H9 (cell line): ENCODE measurements at regions not wholly inside any gene's neighbourhood (a gene's known extent, or its start where the extent isn't known, plus 50 kb on each side); places are given as distances from the start of the nearest gene placed in this dataset.

Experiments used
- DNase-seq: peaks from one replicate; pipeline ENCODE4 v3.0.0-alpha.2; 2017
- H2AFZ ChIP-seq: one replicate; pipeline ENCODE4 v1.6.1; 2013; ENCODE audit warnings: mild to moderate bottlenecking, low read length, control low read depth, moderate library complexity
- H2AK5ac ChIP-seq: 2 replicates; pipeline ENCODE4 v1.6.1; 2013; ENCODE audit warnings: low read length, control low read depth, mixed read lengths; ENCODE audit not compliant: insufficient read length
- H2BK120ac ChIP-seq: one replicate; pipeline ENCODE4 v1.6.1; 2013; ENCODE audit warnings: low read depth, mild to moderate bottlenecking, low read length, control low read depth, inconsistent platforms; ENCODE audit not compliant: poor library complexity, severe bottlenecking
- H2BK12ac ChIP-seq: 2 replicates; pipeline ENCODE4 v1.6.1; 2013; ENCODE audit warnings: low read length, control low read depth, mixed read lengths, low read depth; ENCODE audit not compliant: insufficient read length
- H2BK15ac ChIP-seq: 2 replicates; pipeline ENCODE4 v1.6.1; 2013; ENCODE audit warnings: low read depth, low read length, control low read depth
- H2BK20ac ChIP-seq: one replicate; pipeline ENCODE4 v1.6.1; 2013; ENCODE audit warnings: low read depth, mild to moderate bottlenecking, low read length, control low read depth, inconsistent platforms; ENCODE audit not compliant: poor library complexity, severe bottlenecking
- H2BK5ac ChIP-seq: 2 replicates; pipeline ENCODE4 v1.6.1; 2013; ENCODE audit warnings: low read length, control low read depth, mixed read lengths; ENCODE audit not compliant: insufficient read length
- H3K14ac ChIP-seq: 2 replicates; pipeline ENCODE4 v1.6.1; 2013; ENCODE audit warnings: low read length, control low read depth; ENCODE audit not compliant: insufficient read depth
- H3K18ac ChIP-seq: 2 replicates; pipeline ENCODE4 v1.6.1; 2013; ENCODE audit warnings: low read depth, mild to moderate bottlenecking, mixed read lengths, low read length, control low read depth; ENCODE audit not compliant: insufficient read length
- H3K23ac ChIP-seq: 2 replicates; pipeline ENCODE4 v1.6.1; 2013; ENCODE audit warnings: low read length, control low read depth, mixed read lengths, low read depth; ENCODE audit not compliant: insufficient read length
- H3K23me2 ChIP-seq: 2 replicates; pipeline ENCODE4 v1.6.1; 2013; ENCODE audit warnings: low read depth, mild to moderate bottlenecking, mixed read lengths, low read length, control low read depth; ENCODE audit not compliant: insufficient read length, poor library complexity, severe bottlenecking
- H3K27ac ChIP-seq: 2 replicates; pipeline ENCODE4 v1.5.1; 2013; ENCODE audit warnings: low read length, control low read depth, mixed read lengths, low read depth; ENCODE audit not compliant: insufficient read length
- H3K27me3 ChIP-seq: 2 replicates; pipeline ENCODE4 v1.6.1; 2013; ENCODE audit warnings: low read length, control low read depth, inconsistent platforms; ENCODE audit not compliant: insufficient read depth
- H3K4ac ChIP-seq: 2 replicates; pipeline ENCODE4 v1.6.1; 2013; ENCODE audit warnings: low read depth, mild to moderate bottlenecking, control low read depth, inconsistent platforms, low read length, moderate library complexity
- H3K4me1 ChIP-seq: 2 replicates; pipeline ENCODE4 v1.6.1; 2013; ENCODE audit warnings: low read length, control low read depth, inconsistent platforms; ENCODE audit not compliant: insufficient read depth
- H3K4me2 ChIP-seq: 2 replicates; pipeline ENCODE4 v1.6.1; 2013; ENCODE audit warnings: low read length, control low read depth, mixed read lengths; ENCODE audit not compliant: insufficient read length, insufficient read depth
- H3K56ac ChIP-seq: 2 replicates; pipeline ENCODE4 v1.6.1; 2013; ENCODE audit warnings: low read depth, mild to moderate bottlenecking, mixed read lengths, low read length, control low read depth; ENCODE audit not compliant: insufficient read length
- H3K79me1 ChIP-seq: 2 replicates; pipeline ENCODE4 v1.6.1; 2013; ENCODE audit warnings: low read depth, mild to moderate bottlenecking, moderate library complexity, low read length, control low read depth, inconsistent platforms; ENCODE audit not compliant: insufficient read depth, poor library complexity, severe bottlenecking
- H3K79me2 ChIP-seq: 2 replicates; pipeline ENCODE4 v1.6.1; 2013; ENCODE audit warnings: low read length, control low read depth, inconsistent platforms; ENCODE audit not compliant: insufficient read depth
- H3K9ac ChIP-seq: 2 replicates; pipeline ENCODE4 v1.6.1; 2013; ENCODE audit warnings: low read length, control low read depth, mixed read lengths; ENCODE audit not compliant: insufficient read length; ENCODE audit errors: extremely low read depth
- H3K9me3 ChIP-seq: one replicate; pipeline ENCODE4 v1.6.1; 2013; ENCODE audit warnings: low read depth, low read length, inconsistent platforms; ENCODE audit not compliant: control insufficient read depth
- H3T11ph ChIP-seq: one replicate; pipeline ENCODE4 v1.6.1; 2013; ENCODE audit warnings: mild to moderate bottlenecking, low read length, control low read depth, inconsistent platforms
- H4K20me1 ChIP-seq: one replicate; pipeline ENCODE4 v1.6.1; 2013; ENCODE audit not compliant: control insufficient read depth, insufficient read length, insufficient read depth
- H4K5ac ChIP-seq: 2 replicates; pipeline ENCODE4 v1.6.1; 2013; ENCODE audit warnings: low read depth, mild to moderate bottlenecking, mixed read lengths, low read length, control low read depth; ENCODE audit not compliant: insufficient read length
- H4K8ac ChIP-seq: replicated peaks from 2 replicates; pipeline ENCODE4 v1.6.1; 2013; ENCODE audit warnings: low read length, control low read depth, mixed read lengths, low read depth; ENCODE audit not compliant: insufficient read length
- H4K91ac ChIP-seq: 2 replicates; pipeline ENCODE4 v1.6.1; 2013; ENCODE audit warnings: low read depth, mild to moderate bottlenecking, moderate library complexity, mixed read lengths, low read length, control low read depth; ENCODE audit not compliant: insufficient read length
- H3K27ac Mint-ChIP-seq, 3 experiments: 2 replicates in 2 of 3; 3 replicates in 1 of 3; pipeline ENCODE4 v1.8.0; 2020 to 2021; ENCODE audit warnings: mixed read lengths in 3 of 3, mild to moderate bottlenecking in 1 of 3, moderate library complexity in 1 of 3
- H3K27me3 Mint-ChIP-seq: 2 replicates; pipeline ENCODE4 v1.8.0; 2021; ENCODE audit warnings: low read depth, mild to moderate bottlenecking, moderate library complexity, mixed read lengths
- H3K36me3 Mint-ChIP-seq, 3 experiments: 2 replicates in 2 of 3; 3 replicates in 1 of 3; pipeline ENCODE4 v1.8.0; 2020 to 2021; ENCODE audit warnings: low read depth in 3 of 3, mixed read lengths in 3 of 3; ENCODE audit not compliant: insufficient read depth in 1 of 3
- H3K4me1 Mint-ChIP-seq, 2 experiments: 2 replicates each; pipeline ENCODE4 v1.8.0; 2020; ENCODE audit warnings: mixed read lengths in 2 of 2
- H3K4me3 Mint-ChIP-seq, 2 experiments: 2 replicates in 1 of 2; 3 replicates in 1 of 2; pipeline ENCODE4 v1.8.0; 2020 to 2021; ENCODE audit warnings: mild to moderate bottlenecking in 2 of 2, mixed read lengths in 2 of 2, moderate library complexity in 1 of 2
- H3K9me3 Mint-ChIP-seq, 2 experiments: 2 replicates in 1 of 2; 3 replicates in 1 of 2; pipeline ENCODE4 v1.8.0; 2020; ENCODE audit warnings: mild to moderate bottlenecking in 2 of 2, mixed read lengths in 2 of 2, moderate library complexity in 1 of 2
- WGBS: extraction: QIAGEN DNeasy Blood & Tissue Kit; methylation state at CpG from one replicate; pipeline ENCODE4 v1.1.7; 2013; ENCODE audit warnings: missing lambda C conversion rate, low lambda C conversion rate, mixed read lengths; ENCODE audit not compliant: insufficient read length; ENCODE audit errors: extremely low coverage; 5-methylcytosine and 5-hydroxymethylcytosine counted together
- TF ChIP-seq, protein P1 (sequence below): fragments of 200-600 bp; sonication (generic); conservative IDR thresholded peaks from 3 replicates; pipeline ENCODE4 v1.8.0; 2021; ENCODE audit warnings: antibody characterized with exemption, mild to moderate bottlenecking

DNA sequence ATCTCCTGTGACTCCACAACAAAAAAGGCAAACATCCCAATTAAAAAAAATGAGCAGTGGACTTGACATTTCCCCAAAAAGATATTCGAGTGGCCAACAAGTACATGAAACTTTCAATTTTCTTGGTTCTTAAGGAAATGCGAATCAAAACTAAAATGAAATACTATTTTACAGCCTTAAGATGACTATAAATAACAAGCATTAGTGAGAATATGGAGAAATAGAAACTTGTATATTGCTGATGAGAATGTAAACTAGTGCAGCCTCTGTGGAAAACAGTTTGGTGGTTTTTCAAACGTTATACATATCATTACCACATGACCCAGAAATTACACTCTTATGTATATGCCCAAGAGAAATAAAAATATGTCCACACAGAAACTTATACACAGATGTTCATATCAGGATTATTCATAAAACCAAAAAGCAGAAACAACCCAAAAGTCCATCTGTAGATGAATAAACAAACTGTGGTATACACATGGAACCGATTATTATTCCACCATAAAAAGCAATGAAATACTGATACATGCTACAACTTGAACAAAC, 153.2 kb upstream of the GPR149 start:
- Histone ChIP-seq H2BK20ac (no peak overlapping the region), H3K9ac (no peak overlapping the region), H3K18ac (no peak overlapping the region), H4K8ac (no peak overlapping the region), H3K14ac (no peak overlapping the region), H4K20me1 (no peaks in the 10 kb centered on the region), H3K4me1 (no peaks in the 10 kb centered on the region), H3K27ac (no peak overlapping the region), H3K23ac (no peak overlapping the region), H3K9me3 (no peaks in the 10 kb centered on the region), H4K5ac (no peak overlapping the region), H2AFZ (no peak overlapping the region), H3K23me2 (no peaks in the 10 kb centered on the region), H3T11ph (no peak overlapping the region), H2AK5ac (no peak overlapping the region), H3K4me2 (no peak overlapping the region), H3K79me1 (no peaks in the 10 kb centered on the region), H2BK120ac (no peak overlapping the region), H3K27me3 (no peaks in the 10 kb centered on the region), H3K4ac (no peak overlapping the region), H3K56ac (no peak overlapping the region), H2BK5ac (no peak overlapping the region), H2BK12ac (no peak overlapping the region), H2BK15ac (no peak overlapping the region), H4K91ac (no peak overlapping the region), H3K79me2 (no peaks in the 10 kb centered on the region)
- Mint-ChIP-seq H3K36me3 (no peaks in the 10 kb centered on the region), H3K27ac (no peak overlapping the region), H3K4me3 (no peak overlapping the region), H3K4me1 (0 out of 4 replicates have a peak, but pooled peaks cover 2 to 3% of the 10 kb centered on the region in 2 experiments), H3K9me3 (no peaks in the 10 kb centered on the region), H3K27me3 (no peaks in the 10 kb centered on the region)
- no peak for DNase-seq
- no CpG with 5 or more reads among the region's 4 CpGs for WGBS
- TF ChIP-seq, protein P1, sequence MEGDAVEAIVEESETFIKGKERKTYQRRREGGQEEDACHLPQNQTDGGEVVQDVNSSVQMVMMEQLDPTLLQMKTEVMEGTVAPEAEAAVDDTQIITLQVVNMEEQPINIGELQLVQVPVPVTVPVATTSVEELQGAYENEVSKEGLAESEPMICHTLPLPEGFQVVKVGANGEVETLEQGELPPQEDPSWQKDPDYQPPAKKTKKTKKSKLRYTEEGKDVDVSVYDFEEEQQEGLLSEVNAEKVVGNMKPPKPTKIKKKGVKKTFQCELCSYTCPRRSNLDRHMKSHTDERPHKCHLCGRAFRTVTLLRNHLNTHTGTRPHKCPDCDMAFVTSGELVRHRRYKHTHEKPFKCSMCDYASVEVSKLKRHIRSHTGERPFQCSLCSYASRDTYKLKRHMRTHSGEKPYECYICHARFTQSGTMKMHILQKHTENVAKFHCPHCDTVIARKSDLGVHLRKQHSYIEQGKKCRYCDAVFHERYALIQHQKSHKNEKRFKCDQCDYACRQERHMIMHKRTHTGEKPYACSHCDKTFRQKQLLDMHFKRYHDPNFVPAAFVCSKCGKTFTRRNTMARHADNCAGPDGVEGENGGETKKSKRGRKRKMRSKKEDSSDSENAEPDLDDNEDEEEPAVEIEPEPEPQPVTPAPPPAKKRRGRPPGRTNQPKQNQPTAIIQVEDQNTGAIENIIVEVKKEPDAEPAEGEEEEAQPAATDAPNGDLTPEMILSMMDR, result no peak
